NCI-H2107 (cell line): ENCODE measurements at regions not wholly inside any gene's neighbourhood (a gene's known extent, or its start where the extent isn't known, plus 50 kb on each side); places are given as distances from the start of the nearest gene placed in this dataset.

Experiments used
- DNase-seq: peaks from one replicate; lab custom pipeline; 2025; lab: John Stamatoyannopoulos, UW

DNA sequence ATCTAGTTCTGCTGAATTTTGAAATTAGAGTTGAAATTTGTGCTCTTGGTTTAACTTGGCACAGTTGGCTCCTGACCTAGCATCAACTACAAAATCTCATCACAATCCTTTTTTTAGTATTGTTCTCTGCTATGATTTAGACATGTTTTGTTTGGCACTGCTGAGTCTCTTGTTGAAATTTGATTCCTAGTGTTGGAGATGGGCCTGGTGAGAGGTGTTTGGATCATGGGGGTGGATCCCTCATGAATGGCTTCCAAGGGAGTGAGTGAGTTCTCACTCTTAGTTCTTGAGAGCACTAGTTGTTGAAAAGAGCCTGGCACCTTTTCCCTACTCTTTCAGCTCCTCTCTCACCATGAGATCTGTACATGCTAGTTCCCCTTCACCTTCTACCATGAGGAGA is 605.6 kb upstream of the SLC39A10 start:
- no peak for DNase-seq

- no peak for DNase-seq
Measured at GRCh38 chr2:195049372-195050031, 607.5 kb upstream of the SLC39A10 start.

GRCh38 chr2:195047955-195048354 is 609.1 kb upstream of the SLC39A10 start:
- no peak for DNase-seq

DNA sequence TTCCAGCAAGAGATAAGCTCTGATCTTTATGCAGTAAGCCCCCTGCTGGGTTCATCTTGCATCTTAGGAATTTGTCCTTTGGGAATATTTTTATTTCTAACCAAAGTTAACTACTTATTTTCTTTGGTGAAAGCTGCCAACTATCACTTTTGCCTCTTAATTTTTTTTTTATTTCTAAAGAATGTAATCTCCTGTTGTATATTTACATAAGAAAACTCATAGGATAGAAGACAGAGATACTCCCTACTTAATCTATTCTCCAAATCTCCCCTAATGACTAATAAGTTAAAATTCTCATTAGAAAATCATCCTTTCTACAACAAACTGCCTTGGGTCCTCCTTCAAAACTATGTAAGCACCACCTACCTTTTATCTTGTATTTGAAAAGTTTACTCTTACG is 612.2 kb upstream of the SLC39A10 start:
- no peak for DNase-seq

- no peak for DNase-seq
Measured at GRCh38 chr2:195038153-195038552, 618.9 kb upstream of the SLC39A10 start.

DNA sequence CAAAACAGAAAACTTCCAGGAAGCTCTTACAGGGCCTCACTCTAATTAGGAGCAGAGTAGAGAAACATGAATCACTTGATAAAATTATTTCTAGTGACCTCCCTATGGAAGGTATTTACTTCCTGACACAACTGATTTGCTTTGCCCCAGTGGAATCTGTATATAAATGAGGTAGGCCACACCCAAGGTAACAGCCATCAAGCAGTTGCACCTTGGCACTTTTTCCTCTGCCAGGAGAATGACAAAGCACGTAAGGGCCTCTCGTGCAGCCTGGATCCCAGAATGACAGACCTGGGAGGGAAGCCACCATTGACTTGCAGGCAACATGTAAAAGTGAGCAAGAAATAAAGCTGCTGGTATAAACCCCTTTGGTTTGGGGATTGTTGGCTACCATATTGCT is 620.0 kb upstream of the SLC39A10 start:
- DNase-seq, result no peak

DNA sequence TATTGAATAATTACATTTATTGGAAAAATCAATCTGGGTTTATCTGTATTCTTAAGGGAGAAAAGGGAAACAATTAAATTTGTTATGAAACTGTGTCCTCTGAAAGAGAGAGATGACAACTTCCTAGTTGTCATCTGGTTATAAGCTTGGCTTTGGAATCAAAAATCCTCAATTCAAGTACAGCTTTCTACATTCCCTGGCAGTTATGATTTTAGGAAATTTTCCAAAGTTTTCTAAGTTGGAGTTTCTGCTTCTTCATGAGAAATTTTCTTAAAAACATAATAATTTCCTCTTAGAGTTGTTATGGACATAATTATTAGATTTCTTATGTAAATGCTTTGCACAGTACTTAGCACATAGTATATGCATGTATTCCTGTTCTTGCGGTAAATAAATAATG is 625.6 kb upstream of the SLC39A10 start:
- DNase-seq, result no peak

DNA sequence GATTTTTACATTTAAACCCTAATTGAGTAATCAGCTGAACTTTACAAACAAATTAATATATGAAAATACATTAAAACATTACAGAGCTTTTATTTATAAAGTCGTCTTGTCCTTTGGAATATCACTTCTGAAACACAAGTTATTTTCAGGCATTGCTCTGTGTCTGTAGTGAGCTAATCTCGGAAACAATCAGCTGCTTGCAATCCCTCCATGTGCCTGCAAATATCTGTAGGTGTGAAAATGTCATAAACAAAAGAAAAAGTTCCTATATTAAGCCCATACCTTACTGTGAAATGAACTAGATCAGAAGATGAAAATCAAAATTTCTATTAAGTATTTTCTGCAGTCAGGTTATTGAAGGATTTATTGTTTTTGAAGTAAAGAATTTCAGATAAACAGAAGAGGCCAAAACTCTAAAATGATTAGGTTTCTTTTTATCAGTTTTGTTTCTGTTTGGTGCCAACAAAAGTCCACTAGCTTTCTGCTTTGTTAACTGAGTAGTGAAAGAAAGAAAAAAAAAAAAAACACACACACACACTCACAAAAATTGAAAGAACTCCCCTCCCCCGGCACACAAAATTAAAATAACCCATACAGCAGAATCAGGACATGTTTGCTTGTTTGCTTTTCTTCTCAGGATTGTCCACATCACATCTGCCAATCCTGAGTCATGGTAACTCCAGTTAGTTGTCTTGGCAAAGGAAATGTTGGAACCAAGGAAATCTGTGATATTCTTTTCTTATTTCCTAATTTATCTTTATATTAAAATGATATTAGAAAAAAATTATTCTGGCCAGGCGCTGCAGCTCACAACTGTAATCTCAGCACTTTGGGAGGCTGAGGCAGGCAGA is 627.0 kb upstream of the SLC39A10 start:
- DNase-seq, result no peak

DNA sequence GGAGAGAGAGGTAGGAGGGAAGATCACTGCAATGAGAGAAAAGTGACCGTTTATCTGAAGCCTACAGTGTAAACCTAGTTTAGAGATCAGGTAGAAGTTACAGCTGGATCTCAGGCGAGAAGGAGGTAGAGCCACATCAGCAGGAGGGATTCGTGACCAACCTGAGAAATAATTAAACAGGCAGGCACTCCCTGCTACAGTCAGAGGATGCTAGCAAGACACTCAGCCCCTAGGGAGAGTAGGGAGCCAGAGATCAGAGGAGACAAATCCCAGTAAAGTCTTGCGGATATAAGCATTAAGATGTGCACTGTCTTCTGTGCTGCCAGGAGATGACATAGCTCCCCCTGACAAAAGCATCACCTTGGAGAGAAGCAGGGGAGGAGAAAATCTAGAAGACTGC is 629.1 kb upstream of the SLC39A10 start:
- DNase-seq, result no peak

DNA sequence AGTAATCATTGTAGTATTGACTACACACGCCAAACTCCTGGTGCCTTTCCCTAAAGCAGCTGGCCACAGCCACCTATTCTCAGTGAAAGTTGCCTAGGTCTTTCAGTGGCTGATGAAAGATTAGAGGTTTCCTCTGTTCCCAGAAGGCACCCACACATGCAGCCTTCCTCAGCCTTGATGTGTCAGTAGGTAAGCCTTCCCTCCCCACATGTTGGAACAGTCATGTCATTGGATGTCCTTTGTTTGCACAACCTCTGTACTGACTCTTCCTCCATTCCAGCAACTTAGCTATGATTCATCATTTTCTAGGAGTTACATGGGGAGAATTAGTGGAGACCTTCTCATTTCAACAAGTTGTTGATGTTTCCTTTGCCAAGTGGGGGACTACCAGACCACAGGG is 630.8 kb upstream of the SLC39A10 start:
- DNase-seq, result no peak

- no peak for DNase-seq
Measured at GRCh38 chr2:195022508-195022830, 634.6 kb upstream of the SLC39A10 start.

DNA sequence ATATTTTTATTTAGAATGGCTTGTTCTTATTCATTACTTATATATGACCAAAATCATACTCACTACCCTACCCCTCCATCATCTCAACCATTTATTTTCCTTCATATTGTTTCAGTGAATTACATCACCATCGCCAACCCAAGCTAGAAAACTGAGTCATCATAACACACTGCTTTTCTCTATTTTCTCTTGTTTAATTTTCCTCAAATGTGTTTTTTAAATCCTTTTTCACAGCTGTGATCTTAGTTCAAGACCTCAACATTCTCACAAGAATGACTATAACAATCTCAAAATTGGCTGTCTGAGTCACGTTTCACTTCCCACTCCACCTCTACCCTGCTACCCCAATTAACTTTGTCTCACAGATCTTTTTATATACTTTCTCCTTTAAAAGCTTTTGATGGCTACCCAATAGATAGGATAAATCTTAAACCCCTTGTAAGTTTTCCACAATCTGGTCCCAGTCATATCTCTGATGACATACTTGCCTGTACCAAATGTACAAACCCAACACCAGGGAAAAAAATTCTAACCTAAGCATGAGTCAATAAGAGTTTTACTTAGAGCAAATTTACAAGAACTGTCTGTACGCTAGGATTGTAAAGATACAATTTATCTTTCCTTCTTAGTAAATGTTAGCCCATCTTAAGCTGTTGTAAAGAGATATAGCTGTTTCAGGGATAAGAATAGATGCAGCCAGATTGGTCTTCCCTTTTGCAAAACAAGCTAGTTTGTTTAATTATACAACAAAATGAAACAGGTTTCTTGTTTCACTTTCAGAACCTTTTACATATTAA is 635.1 kb upstream of the SLC39A10 start:
- DNase-seq, result no peak

GRCh38 chr2:195018462-195018861 is 638.6 kb upstream of the SLC39A10 start:
- no peak for DNase-seq

GRCh38 chr2:195017890-195018289 is 639.1 kb upstream of the SLC39A10 start:
- DNase-seq, result no peak

DNA sequence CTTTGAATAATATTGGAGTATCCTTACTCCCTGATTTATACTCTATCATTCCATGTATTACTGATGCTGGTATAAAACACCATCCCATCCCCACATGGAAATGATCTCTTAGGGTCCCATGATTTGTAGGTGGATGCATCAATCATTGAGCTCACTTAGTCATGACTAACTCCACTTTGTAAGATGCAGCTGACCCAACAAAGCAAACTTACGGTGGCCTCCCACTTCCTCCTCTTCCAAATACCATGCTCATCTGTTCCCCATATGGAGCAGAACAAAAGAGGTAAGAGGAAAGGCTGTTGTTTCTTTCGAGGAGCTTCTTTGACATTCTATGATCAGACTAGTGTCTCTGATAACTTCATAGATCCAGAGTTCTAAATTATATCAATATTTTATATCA is 640.2 kb upstream of the SLC39A10 start:
- no peak for DNase-seq

DNA sequence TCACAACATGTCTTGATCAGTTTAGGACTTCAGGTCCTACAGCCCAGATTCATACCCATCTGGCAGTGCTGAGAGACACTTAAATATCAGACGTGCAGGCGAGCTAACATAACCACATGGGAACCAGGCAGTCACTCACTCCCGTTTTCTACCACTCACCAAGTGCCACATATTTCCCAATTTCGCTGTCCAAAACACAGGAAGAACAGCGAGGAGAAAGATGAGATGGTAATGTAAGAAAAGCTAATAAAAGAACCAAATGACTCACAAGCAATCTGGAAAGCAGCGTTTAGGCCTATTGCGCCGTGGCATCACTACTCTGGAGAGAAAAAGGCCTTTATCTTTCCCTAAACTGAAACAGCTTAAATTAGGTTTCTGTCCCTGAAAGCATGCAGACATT is 647.8 kb upstream of the SLC39A10 start:
- DNase-seq, result no peak

- no peak for DNase-seq
Measured at GRCh38 chr2:195006856-195007255, 650.2 kb upstream of the SLC39A10 start.

GRCh38 chr2:195003881-195004471 is 653.0 kb upstream of the SLC39A10 start:
- no peak for DNase-seq

DNA sequence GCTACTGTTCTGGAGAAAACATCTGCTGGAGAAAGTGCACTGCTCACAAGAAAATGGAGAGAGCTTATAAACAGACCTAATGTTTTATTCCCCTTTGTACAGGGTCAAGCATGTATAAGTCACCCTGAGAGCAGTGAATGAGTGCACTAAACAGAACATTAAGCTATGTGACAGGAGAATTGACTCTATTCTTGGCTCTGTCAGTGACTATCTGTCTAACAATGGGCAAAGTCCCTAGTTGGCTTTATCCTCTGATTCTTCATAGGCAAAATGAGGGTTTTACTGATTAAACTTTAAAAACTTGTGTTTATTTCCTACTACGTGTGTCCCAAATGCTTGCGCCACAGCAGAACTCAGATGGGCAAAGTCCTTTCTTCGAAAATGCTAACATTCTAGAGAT is 655.1 kb upstream of the SLC39A10 start:
- DNase-seq, result no peak

DNA sequence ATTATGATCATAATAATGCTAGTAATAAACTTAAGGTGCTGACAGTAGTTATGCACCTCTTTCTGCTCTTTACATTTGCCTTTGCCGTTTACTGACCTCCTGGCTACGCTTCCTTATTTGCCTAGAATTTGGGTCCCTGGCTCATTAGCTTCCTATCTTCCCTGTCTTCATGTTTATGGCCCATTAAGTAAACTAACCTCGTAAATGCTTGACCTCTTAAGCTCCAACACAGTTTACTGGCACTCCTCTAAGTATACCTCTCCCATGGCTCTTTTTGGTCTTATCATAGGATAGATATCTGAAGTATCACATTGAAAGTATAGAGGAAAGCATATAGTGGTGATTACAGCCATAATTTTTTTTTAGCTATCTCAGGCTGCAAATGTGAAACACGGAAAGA is 657.3 kb upstream of the SLC39A10 start:
- DNase-seq, result no peak

GRCh38 chr2:194992648-194993047 is 664.4 kb upstream of the SLC39A10 start:
- DNase-seq, result no peak

DNA sequence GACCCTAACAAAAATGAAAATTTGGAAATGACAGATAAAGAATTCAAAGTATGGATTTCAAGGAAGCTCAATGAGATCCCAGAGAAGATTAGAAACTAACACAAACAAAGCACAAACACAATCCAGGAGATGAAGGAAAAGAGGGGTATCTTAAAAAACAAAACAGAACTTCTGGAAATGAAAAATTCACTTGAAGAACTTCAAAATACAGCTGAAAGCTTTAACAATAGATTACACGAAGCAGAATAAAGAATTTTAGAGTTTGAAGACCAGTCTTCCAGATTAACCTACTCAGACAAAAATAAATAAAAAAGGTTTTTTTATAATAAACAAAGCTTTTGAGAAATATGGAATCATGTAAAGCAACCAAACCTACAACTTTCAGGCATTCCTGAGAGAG is 671.8 kb upstream of the SLC39A10 start:
- no peak for DNase-seq

- DNase-seq, result no peak
Measured at GRCh38 chr2:194962254-194962653, 694.8 kb upstream of the SLC39A10 start.
